Glutamatergic neuron (in vitro differentiated cells): ENCODE measurements at regions not wholly inside any gene's neighbourhood (a gene's known extent, or its start where the extent isn't known, plus 50 kb on each side); places are given as distances from the start of the nearest gene placed in this dataset.
A peak's percentile ranks its signal among the peaks of the same experiment; 100 is the strongest.

Experiments
- DNase-seq: peaks from one replicate; pipeline ENCODE4 v3.0.0; 2022
- H3K27ac Mint-ChIP-seq: one replicate; pipeline ENCODE4 v1.8.0; 2020; ENCODE audit warnings: mild to moderate bottlenecking, mixed read lengths, inconsistent platforms; ENCODE audit not compliant: unreplicated experiment
- H3K27me3 Mint-ChIP-seq: one replicate; pipeline ENCODE4 v1.8.0; 2020; ENCODE audit warnings: mild to moderate bottlenecking, moderate library complexity, mixed read lengths, inconsistent platforms; ENCODE audit not compliant: unreplicated experiment
- H3K36me3 Mint-ChIP-seq: one replicate; pipeline ENCODE4 v1.8.0; 2020; ENCODE audit warnings: mild to moderate bottlenecking, mixed read lengths, inconsistent platforms; ENCODE audit not compliant: unreplicated experiment
- H3K4me1 Mint-ChIP-seq: one replicate; pipeline ENCODE4 v1.8.0; 2020; ENCODE audit warnings: mild to moderate bottlenecking, low read depth, mixed read lengths, inconsistent platforms; ENCODE audit not compliant: unreplicated experiment
- H3K4me3 Mint-ChIP-seq: one replicate; pipeline ENCODE4 v1.8.0; 2020; ENCODE audit warnings: mild to moderate bottlenecking, mixed read lengths, inconsistent platforms; ENCODE audit not compliant: unreplicated experiment
- H3K9me3 Mint-ChIP-seq: one replicate; pipeline ENCODE4 v1.8.0; 2020; ENCODE audit warnings: mild to moderate bottlenecking, moderate library complexity, mixed read lengths, inconsistent platforms; ENCODE audit not compliant: unreplicated experiment
- CTCF ChIP-seq: fragments of 200-600 bp; sonication (generic); IDR thresholded peaks from one replicate; pipeline ENCODE4 v1.5.0; 2021; ENCODE audit not compliant: partially characterized antibody, unreplicated experiment

GRCh38 chr16:85195271-85195647 lies 83.0 kb upstream of the CIBAR2 start:
- H3K27ac Mint-ChIP-seq, result no peak overlapping the region
- H3K27me3 Mint-ChIP-seq, result peaks cover 11% of the 10 kb centered on the region
- H3K9me3 Mint-ChIP-seq, result peaks cover 2% of the 10 kb centered on the region
- DNase-seq, result no peak
- peaks cover 2% of the 10 kb centered on the region for H3K36me3 Mint-ChIP-seq
- no peak overlapping the region for H3K4me3 Mint-ChIP-seq
- no peak for TF ChIP-seq CTCF
- H3K4me1 Mint-ChIP-seq, result peaks cover 43% of the 10 kb centered on the region

GRCh38 chr16:85195900-85196772 lies 83.9 kb upstream of the CIBAR2 start:
- Mint-ChIP-seq H3K9me3 (peaks cover 4% of the 10 kb centered on the region), H3K27ac (peak overlapping the region; percentile 49), H3K27me3 (peaks cover 11% of the 10 kb centered on the region), H3K4me1 (peaks cover 43% of the 10 kb centered on the region), H3K4me3 (peak overlapping the region; percentile 50), H3K36me3 (no peaks in the 10 kb centered on the region)
- no peak for TF ChIP-seq CTCF
- DNase-seq, result no peak

GRCh38 chr16:85196976-85197375 lies 84.7 kb upstream of the CIBAR2 start:
- Mint-ChIP-seq H3K27me3 (peaks cover 13% of the 10 kb centered on the region), H3K4me3 (no peak overlapping the region), H3K9me3 (peaks cover 6% of the 10 kb centered on the region), H3K4me1 (peaks cover 40% of the 10 kb centered on the region), H3K27ac (peak overlapping the region; percentile 18), H3K36me3 (no peaks in the 10 kb centered on the region)
- TF ChIP-seq CTCF, result no peak
- DNase-seq, result no peak

- no peak overlapping the region for H3K4me3 Mint-ChIP-seq
- DNase-seq, result no peak
- peak overlapping the region; percentile 62 for H3K27ac Mint-ChIP-seq
- H3K36me3 Mint-ChIP-seq, result no peaks in the 10 kb centered on the region
- H3K27me3 Mint-ChIP-seq, result peaks cover 13% of the 10 kb centered on the region
- peaks cover 37% of the 10 kb centered on the region for H3K4me1 Mint-ChIP-seq
- no peak for TF ChIP-seq CTCF
- peaks cover 6% of the 10 kb centered on the region for H3K9me3 Mint-ChIP-seq
These were observed 85.6 kb upstream of the CIBAR2 start for GRCh38 chr16:85197611-85198566.
